Subcutaneous abdominal adipose tissue (tissue), 5 donors: ENCODE measurements at regions not wholly inside any gene's neighbourhood (a gene's known extent, or its start where the extent isn't known, plus 50 kb on each side); places are given as distances from the start of the nearest gene placed in this dataset.
"Not testable (repeated sequence)": the region's sequence is repeated elsewhere in the genome, so short reads cannot be mapped to it uniquely, and the experiment has no call there.

ENCODE experiments used
- H3K27ac ChIP-seq: one replicate; pipeline ENCODE4 v1.7.0; 2013; ENCODE audit warnings: low read depth, mild to moderate bottlenecking, inconsistent platforms, low read length, moderate library complexity
- H3K27me3 ChIP-seq, 5 donors: one replicate each; pipeline ENCODE4 v1.7.0; 2013; ENCODE audit warnings: low read length in 5 of 5, inconsistent platforms in 1 of 5; ENCODE audit not compliant: control insufficient read depth in 5 of 5, insufficient read depth in 4 of 5
- H3K36me3 ChIP-seq, 5 donors: one replicate each; pipeline ENCODE4 v1.7.0; 2013; ENCODE audit warnings: low read length in 5 of 5; ENCODE audit not compliant: control insufficient read depth in 5 of 5, insufficient read depth in 5 of 5
- H3K4me1 ChIP-seq, 5 donors: one replicate each; pipeline ENCODE4 v1.7.0; 2013; ENCODE audit warnings: low read length in 5 of 5, mild to moderate bottlenecking in 3 of 5, moderate library complexity in 1 of 5; ENCODE audit not compliant: control insufficient read depth in 5 of 5, insufficient read depth in 5 of 5
- H3K4me3 ChIP-seq, 5 donors: one replicate each; pipeline ENCODE4 v1.7.0; 2013; ENCODE audit warnings: low read length in 5 of 5, low read depth in 1 of 5
- H3K9ac ChIP-seq, 5 donors: one replicate each; pipeline ENCODE4 v1.7.0; 2013; ENCODE audit warnings: low read length in 5 of 5, mild to moderate bottlenecking in 4 of 5, moderate library complexity in 3 of 5
- H3K9me3 ChIP-seq, 5 donors: one replicate each; pipeline ENCODE4 v1.7.0; 2013; ENCODE audit warnings: low read length in 5 of 5; ENCODE audit not compliant: control insufficient read depth in 5 of 5
- donor health status: healthy.
- donor health status: healthy.
- donor health status: healthy.
- donor health status: healthy.
- donor health status: healthy.

- H3K4me1 ChIP-seq, result peaks cover 6 to 41% (median 35%) of the 10 kb centered on the region in 5 donors
- no peak overlapping the region for H3K27ac ChIP-seq
- no peaks in the 10 kb centered on the region for H3K36me3 ChIP-seq
- H3K9me3 ChIP-seq, result no peaks in the 10 kb centered on the region
- H3K9ac ChIP-seq, result no peak overlapping the region
- no peak overlapping the region for H3K4me3 ChIP-seq
- H3K27me3 ChIP-seq, result peaks cover 0 to 2% (median 0%) of the 10 kb centered on the region in 5 donors
Measured at GRCh38 chr22:25406510-25407210, 157.8 kb upstream of the GRK3 start.

GRCh38 chr22:25407226-25407858, 157.1 kb upstream of the GRK3 start:
- Histone ChIP-seq H3K9ac (no peak overlapping the region), H3K9me3 (no peaks in the 10 kb centered on the region), H3K27me3 (peaks cover 0 to 2% (median 0%) of the 10 kb centered on the region in 5 donors), H3K4me1 (peaks cover 3 to 34% (median 31%) of the 10 kb centered on the region in 5 donors), H3K4me3 (no peak overlapping the region), H3K27ac (no peak overlapping the region), H3K36me3 (no peaks in the 10 kb centered on the region)

GRCh38 chr22:25407859-25408229, 156.6 kb upstream of the GRK3 start:
- Histone ChIP-seq H3K27me3 (peaks cover 0 to 2% (median 0%) of the 10 kb centered on the region in 5 donors), H3K4me3 (no peak overlapping the region), H3K4me1 (peaks cover 0 to 29% (median 26%) of the 10 kb centered on the region in 5 donors), H3K9ac (no peak overlapping the region), H3K36me3 (no peaks in the 10 kb centered on the region), H3K9me3 (no peaks in the 10 kb centered on the region), H3K27ac (no peak overlapping the region)

GRCh38 chr22:25409240-25409639, 155.2 kb upstream of the GRK3 start:
- H3K9ac ChIP-seq, result no peak overlapping the region
- peaks cover 0 to 2% (median 0%) of the 10 kb centered on the region in 5 donors for H3K27me3 ChIP-seq
- H3K36me3 ChIP-seq, result no peaks in the 10 kb centered on the region
- no peak overlapping the region for H3K4me3 ChIP-seq
- H3K4me1 ChIP-seq, result peaks cover 0 to 15% (median 12%) of the 10 kb centered on the region in 5 donors
- H3K9me3 ChIP-seq, result peaks cover 0 to 5% (median 0%) of the 10 kb centered on the region in 5 donors
- no peak overlapping the region for H3K27ac ChIP-seq

- Histone ChIP-seq H3K36me3 (no peaks in the 10 kb centered on the region), H3K9ac (no peak overlapping the region), H3K9me3 (peaks cover 0 to 5% (median 0%) of the 10 kb centered on the region in 5 donors), H3K4me1 (peaks cover 0 to 8% (median 5%) of the 10 kb centered on the region in 5 donors), H3K4me3 (no peak overlapping the region), H3K27ac (no peak overlapping the region), H3K27me3 (peaks cover 0 to 2% (median 0%) of the 10 kb centered on the region in 5 donors)
Measured at GRCh38 chr22:25410849-25411248, 153.6 kb upstream of the GRK3 start.

GRCh38 chr22:25413620-25414019, 150.9 kb upstream of the GRK3 start:
- peaks cover 0 to 4% (median 2%) of the 10 kb centered on the region in 5 donors for H3K4me1 ChIP-seq
- no peaks in the 10 kb centered on the region for H3K36me3 ChIP-seq
- no peak overlapping the region for H3K27ac ChIP-seq
- peaks cover 0 to 5% (median 0%) of the 10 kb centered on the region in 5 donors for H3K9me3 ChIP-seq
- peaks cover 0 to 2% (median 0%) of the 10 kb centered on the region in 5 donors for H3K27me3 ChIP-seq
- no peak overlapping the region for H3K9ac ChIP-seq
- no peak overlapping the region for H3K4me3 ChIP-seq

GRCh38 chr22:25415731-25416130, 148.7 kb upstream of the GRK3 start:
- peaks cover 2 to 22% (median 18%) of the 10 kb centered on the region in 5 donors for H3K4me1 ChIP-seq
- H3K9me3 ChIP-seq, H3K36me3 ChIP-seq, H3K9ac ChIP-seq, H3K4me3 ChIP-seq, H3K27ac ChIP-seq: not testable (repeated sequence)
- peaks cover under 1 to 11% (median 6%) of the 10 kb centered on the region in 5 donors for H3K27me3 ChIP-seq

GRCh38 chr22:25417826-25418225, 146.6 kb upstream of the GRK3 start:
- H3K36me3 ChIP-seq, H3K27ac ChIP-seq, H3K4me3 ChIP-seq, H3K9ac ChIP-seq, H3K9me3 ChIP-seq: not testable (repeated sequence)
- peaks cover 2 to 32% (median 27%) of the 10 kb centered on the region in 5 donors for H3K4me1 ChIP-seq
- H3K27me3 ChIP-seq, result peaks cover 9 to 32% (median 17%) of the 10 kb centered on the region in 5 donors

- peak overlapping the region in 4 of 5 donors; percentile 6 to 73 (median 50) for H3K4me3 ChIP-seq
- H3K36me3 ChIP-seq, result no peaks in the 10 kb centered on the region
- no peaks in the 10 kb centered on the region for H3K9me3 ChIP-seq
- peaks cover 2 to 32% (median 27%) of the 10 kb centered on the region in 5 donors for H3K4me1 ChIP-seq
- peak overlapping the region in 1 of 5 donors; percentile 25 for H3K9ac ChIP-seq
- no peak overlapping the region for H3K27ac ChIP-seq
- peaks cover 9 to 40% (median 19%) of the 10 kb centered on the region in 5 donors for H3K27me3 ChIP-seq
Measured at GRCh38 chr22:25419247-25420113, 145.0 kb upstream of the GRK3 start.
